ENCODE measurements at regions not wholly inside any gene's neighbourhood (a gene's known extent, or its start where the extent isn't known, plus 50 kb on each side); places are given as distances from the start of the nearest gene placed in this dataset.

GRCh38 chr21:28550057-28550825 lies 442.4 kb downstream of the LTN1 start:
- no peak for DNase-seq
- intact Hi-C loops (cut with DNase I), result no loop called here

DNA sequence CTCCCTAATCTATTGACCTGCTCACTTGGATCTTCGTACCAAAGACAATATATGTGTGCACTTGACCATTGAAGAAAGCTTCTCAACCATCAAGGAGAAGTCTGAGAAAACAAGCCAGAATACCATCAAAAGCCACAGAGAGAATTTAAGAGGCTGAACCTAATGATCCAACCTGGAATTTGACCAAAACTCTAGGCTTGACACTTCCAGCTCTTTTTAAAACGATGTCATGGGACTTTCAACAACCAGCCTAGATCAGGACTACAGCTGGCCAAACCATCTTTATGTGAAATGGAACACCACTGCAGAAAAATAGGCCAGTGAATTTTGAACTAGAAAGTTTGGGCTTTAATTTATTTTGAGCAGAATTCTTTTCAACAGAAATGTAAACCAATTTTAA lies 444.4 kb downstream of the LTN1 start:
- intact Hi-C loops (cut with DNase I), result no loop called here
- no peak for DNase-seq

- intact Hi-C loops (cut with DNase I), result no loop called here
- DNase-seq, result no peak
Observed at GRCh38 chr21:28547766-28548165, 444.9 kb downstream of the LTN1 start.

- intact Hi-C loops (cut with DNase I), result no loop called here
- DNase-seq, result no peak
Observed at GRCh38 chr21:28543975-28544374, 448.7 kb downstream of the LTN1 start.

DNA sequence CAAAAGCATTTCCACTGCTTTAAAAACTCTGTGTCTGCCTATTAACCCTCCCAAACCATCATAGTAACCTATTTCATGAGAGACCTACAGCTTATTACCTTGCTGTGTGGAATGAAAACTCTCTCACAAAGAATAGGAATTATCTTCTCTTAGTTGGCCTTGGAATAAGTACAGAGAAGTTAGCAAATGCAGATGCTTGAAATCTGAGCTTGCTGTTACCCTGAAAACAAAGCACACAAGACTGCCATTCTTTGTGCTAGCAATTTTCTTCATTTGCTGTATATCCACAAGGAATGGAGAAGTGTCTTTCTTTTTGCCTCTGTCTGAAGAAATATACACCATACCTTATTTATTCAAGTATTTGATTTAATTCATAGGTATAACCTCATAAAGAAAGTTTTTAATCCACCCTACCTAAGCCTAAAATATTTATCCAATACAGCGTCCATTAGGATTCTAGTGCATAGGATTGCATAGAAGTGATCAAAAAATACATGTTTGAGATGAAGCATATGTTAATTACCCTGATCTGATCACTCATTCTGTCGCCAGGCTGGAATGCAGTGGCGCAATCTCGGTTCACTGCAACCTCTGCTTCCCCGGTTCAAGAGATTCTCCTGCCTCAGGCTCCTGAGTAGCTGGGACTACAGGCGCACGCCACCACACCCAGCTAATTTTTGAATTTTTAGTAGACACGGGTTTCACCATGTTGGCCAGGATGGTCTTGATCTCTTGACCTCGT lies 451.1 kb downstream of the LTN1 start:
- intact Hi-C loops (cut with DNase I), result no loop called here
- DNase-seq, result no peak

DNA sequence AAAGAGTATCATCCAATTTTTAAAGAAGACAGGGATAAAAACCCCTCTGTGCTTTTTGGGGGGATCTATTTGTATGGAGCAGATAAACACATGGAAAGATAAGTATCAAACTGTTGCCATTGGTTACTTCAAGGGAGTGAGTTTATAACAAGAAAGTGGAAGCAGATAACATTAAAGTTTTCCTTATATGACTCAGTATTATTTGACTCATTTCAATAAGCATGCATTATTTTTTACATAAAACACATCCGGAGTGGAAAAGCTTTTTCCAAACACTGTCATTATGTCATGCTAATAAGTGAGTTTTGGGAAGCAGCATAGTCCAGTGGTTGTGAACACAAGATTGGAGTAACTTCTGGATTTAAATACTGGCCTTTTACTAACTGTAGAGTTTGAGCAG lies 452.2 kb downstream of the LTN1 start:
- DNase-seq, result no peak
- intact Hi-C loops (cut with DNase I), result no loop called here

DNA sequence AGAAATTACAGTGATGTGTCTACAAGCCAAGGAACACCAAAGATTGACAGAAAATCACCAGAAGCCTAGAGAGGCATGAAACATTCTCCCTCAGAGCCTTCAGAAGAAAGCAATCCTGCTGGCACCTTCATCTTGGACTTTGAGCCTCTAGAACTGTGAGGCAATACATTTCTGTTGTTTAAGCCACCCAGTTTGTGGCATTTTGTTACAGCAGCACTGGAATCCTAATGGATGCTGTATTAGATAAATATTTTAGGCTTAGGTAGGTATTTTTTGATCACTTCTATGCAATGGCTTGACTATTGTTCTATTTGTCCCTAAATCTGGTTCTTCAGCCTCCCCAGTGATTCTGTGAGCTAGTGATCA lies 453.1 kb downstream of the LTN1 start:
- intact Hi-C loops (cut with DNase I), result no loop called here
- DNase-seq, result no peak

- DNase-seq, result no peak
- intact Hi-C loops (cut with DNase I), result no loop called here
Observed at GRCh38 chr21:28538987-28539622, 453.6 kb downstream of the LTN1 start.

GRCh38 chr21:28537371-28538079 lies 455.2 kb downstream of the LTN1 start:
- intact Hi-C loops (cut with DNase I), result no loop called here
- DNase-seq, result no peak

DNA sequence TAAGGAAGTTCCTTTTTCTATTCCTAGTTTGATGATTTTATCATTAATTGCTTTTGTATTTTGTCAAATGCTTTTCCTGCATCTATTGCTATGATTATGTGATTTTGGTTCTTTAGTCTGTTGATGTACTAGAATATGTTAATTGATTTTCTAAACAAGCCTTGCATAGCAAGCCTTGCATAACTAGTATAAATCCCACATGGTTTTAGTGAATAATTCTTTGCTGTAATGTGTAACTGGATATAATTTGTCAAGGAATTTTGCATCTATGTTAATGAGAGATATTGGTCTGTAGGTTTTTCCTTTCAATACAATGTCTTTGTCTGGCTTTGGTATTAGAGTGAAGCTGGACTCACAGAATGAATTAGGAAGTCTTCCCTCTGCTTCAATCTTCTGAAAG lies 460.2 kb downstream of the LTN1 start:
- intact Hi-C loops (cut with DNase I), result no loop called here
- no peak for DNase-seq

GRCh38 chr21:28523367-28523766 lies 469.3 kb downstream of the LTN1 start:
- intact Hi-C loops (cut with DNase I), result no loop called here
- no peak for DNase-seq

DNA sequence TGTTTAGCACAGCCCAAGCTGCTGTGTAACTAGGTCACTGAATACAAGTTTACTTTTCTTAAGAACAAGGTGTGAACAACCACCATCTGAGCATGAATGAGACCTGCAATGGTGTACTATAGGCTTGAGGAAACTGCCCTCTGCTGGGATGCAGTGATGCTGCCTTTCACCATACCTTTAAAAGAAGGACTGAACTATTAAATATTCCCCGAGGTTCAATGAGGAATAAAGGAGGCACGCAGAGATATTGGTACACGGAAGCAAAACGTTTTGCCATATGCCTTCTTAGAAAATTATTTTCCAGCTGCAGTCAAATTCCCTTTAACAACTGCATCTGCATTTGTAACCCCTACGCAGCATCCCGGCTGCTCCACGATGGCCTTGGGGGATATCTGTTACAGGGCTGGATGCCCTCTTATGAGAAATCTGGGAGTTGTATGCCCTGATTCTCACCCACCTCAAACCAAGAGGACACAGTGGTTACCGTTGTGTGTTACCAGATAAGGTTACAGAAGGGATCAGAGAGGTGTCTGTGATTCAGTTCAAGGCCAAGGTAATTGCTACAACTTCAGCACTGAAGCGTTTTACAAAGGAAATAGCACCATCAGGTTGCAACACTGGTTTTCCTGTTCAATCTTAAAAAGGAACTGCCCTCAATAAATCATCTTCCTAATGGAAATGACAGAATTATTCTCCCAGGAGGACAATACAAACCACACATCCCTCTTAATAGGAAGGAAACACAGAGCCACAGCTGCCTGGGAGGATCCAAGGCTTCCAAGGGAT lies 470.5 kb downstream of the LTN1 start:
- peak in 2 of 10 donors; percentile 7 to 18 for DNase-seq
- intact Hi-C loops (cut with DNase I), result no loop called here

DNA sequence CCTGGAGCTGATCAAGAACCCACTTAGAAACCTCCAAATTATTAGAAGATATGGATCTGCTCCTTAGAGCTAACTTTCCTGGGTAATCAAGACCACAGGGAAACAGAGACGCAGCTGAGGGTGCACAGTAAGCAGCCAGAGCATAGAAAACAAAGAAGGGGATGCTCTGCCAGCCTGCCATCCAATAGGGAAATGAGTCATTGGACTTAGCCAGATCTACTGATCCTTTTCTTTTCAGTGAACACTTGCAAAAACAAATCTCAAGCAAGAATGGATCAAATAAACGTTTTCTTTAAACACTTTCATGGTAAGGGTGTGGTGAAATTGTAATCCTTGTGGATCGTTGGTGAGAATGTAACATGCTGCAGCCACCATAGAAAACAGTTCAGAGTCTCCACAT lies 474.0 kb downstream of the LTN1 start:
- DNase-seq, result no peak
- intact Hi-C loops (cut with DNase I), result no loop called here

GRCh38 chr21:28516991-28517592 lies 475.6 kb downstream of the LTN1 start:
- intact Hi-C loops (cut with DNase I), result loop anchor here (1.0 kb wide), 1 partner anchor 228 kb away; no protein-coding TSS in a partner anchor
- DNase-seq, result peak in 8 of 10 donors; percentile 8 to 82 (median 44)

- no peak for DNase-seq
- intact Hi-C loops (cut with DNase I), result no loop called here
Observed at GRCh38 chr21:28516021-28516420, 476.7 kb downstream of the LTN1 start.

DNA sequence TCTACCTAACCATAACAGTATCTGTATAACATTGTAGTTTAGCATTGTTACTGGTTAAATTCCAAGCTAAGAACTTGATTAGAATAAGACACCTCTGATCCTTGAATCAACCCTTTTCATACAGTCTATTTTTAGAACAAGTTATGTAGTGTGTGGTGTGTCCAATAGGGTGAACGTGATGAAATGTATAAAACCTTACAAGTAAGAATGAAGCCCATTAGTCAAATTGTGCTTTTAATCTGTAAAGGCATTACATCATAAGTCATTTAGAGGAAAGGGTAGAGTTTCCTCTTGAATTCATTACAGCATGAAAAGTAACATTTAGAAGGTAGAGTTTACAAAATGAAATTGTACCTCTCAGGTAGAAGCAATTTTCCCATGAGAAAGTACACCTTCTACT lies 479.2 kb downstream of the LTN1 start:
- intact Hi-C loops (cut with DNase I), result no loop called here
- no peak for DNase-seq

GRCh38 chr21:28509031-28509430 lies 483.6 kb downstream of the LTN1 start:
- no peak for DNase-seq
- intact Hi-C loops (cut with DNase I), result no loop called here

- intact Hi-C loops (cut with DNase I), result no loop called here
Observed at GRCh38 chr21:28508126-28508525, 484.6 kb downstream of the LTN1 start.

DNA sequence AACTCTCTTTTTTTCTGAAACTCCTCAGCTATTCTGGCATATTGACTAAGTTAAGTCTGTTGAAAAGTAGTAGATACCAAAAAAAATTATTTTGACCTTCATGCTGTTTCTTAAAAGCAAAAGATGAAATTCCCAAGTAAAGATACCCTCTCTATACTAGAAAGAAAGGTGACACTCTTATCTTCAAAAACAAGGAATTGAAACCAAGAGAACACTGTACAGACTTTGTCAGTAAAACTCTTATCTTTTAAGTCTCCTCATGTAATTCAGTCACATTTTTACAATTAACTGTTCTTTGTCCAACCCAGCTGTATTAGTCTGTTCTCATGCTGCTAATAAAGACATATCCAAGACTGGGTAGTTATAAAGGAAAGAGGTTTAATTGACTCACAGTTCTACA lies 496.2 kb downstream of the LTN1 start:
- DNase-seq, result no peak
- intact Hi-C loops (cut with DNase I), result no loop called here

More at GRCh38 chr21:28508126-28508525, 484.6 kb downstream of the LTN1 start:
- DNase-seq, result no peak

GRCh38 chr21:28492127-28492526 lies 500.6 kb downstream of the LTN1 start:
- intact Hi-C loops (cut with DNase I), result no loop called here
- no peak for DNase-seq

All from posterior cingulate gyrus (tissue), 11 donors.